ENCODE measurements at regions not wholly inside any gene's neighbourhood (a gene's known extent, or its start where the extent isn't known, plus 50 kb on each side); places are given as distances from the start of the nearest gene placed in this dataset.

- no peaks in the 10 kb centered on the region for H3K9me3 ChIP-seq
- H3K4me1 ChIP-seq = peaks cover 0 to 6% of the 10 kb centered on the region in 2 donors
- no peak overlapping the region for H3K4me3 ChIP-seq
- DNase-seq = no peak
- H3K36me3 ChIP-seq = no peaks in the 10 kb centered on the region
- no peak for TF ChIP-seq CTCF (IDR thresholded peaks at IDR 0.05)
- H3K27ac ChIP-seq = no peak overlapping the region
- intact Hi-C loops (cut with DNase I) = no loop called here
- ATAC-seq = no peak
- H3K27me3 ChIP-seq = no peaks in the 10 kb centered on the region
Measured at GRCh38 chr11:13225038-13226001, 52.3 kb upstream of the BMAL1 start.

GRCh38 chr11:13227676-13228255 is 49.8 kb upstream of the BMAL1 start:
- H3K4me3 ChIP-seq = no peak overlapping the region
- ATAC-seq (no peak), DNase-seq (no peak)
- no peaks in the 10 kb centered on the region for H3K36me3 ChIP-seq
- H3K27me3 ChIP-seq = no peaks in the 10 kb centered on the region
- intact Hi-C loops (cut with DNase I) = no loop called here
- no peak for TF ChIP-seq CTCF (IDR thresholded peaks at IDR 0.05)
- no peaks in the 10 kb centered on the region for H3K9me3 ChIP-seq
- H3K4me1 ChIP-seq = peaks cover 0 to 6% of the 10 kb centered on the region in 2 donors
- no peak overlapping the region for H3K27ac ChIP-seq

Measured in left lung (tissue), 4 donors.